GM12801 (cell line): ENCODE measurements at regions not wholly inside any gene's neighbourhood (a gene's known extent, or its start where the extent isn't known, plus 50 kb on each side); places are given as distances from the start of the nearest gene placed in this dataset.

Experiments used
- TF ChIP-seq, protein P1 (sequence below): IDR thresholded peaks from one replicate; pipeline ENCODE4 v1.5.1; 2011; ENCODE audit warnings: control low read depth; ENCODE audit not compliant: insufficient read length; ENCODE audit errors: extremely low read depth

- TF ChIP-seq, protein P1, sequence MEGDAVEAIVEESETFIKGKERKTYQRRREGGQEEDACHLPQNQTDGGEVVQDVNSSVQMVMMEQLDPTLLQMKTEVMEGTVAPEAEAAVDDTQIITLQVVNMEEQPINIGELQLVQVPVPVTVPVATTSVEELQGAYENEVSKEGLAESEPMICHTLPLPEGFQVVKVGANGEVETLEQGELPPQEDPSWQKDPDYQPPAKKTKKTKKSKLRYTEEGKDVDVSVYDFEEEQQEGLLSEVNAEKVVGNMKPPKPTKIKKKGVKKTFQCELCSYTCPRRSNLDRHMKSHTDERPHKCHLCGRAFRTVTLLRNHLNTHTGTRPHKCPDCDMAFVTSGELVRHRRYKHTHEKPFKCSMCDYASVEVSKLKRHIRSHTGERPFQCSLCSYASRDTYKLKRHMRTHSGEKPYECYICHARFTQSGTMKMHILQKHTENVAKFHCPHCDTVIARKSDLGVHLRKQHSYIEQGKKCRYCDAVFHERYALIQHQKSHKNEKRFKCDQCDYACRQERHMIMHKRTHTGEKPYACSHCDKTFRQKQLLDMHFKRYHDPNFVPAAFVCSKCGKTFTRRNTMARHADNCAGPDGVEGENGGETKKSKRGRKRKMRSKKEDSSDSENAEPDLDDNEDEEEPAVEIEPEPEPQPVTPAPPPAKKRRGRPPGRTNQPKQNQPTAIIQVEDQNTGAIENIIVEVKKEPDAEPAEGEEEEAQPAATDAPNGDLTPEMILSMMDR, result peak; percentile 71
Observed at GRCh38 chr6:159104163-159104925, 59.6 kb upstream of the TAGAP start.

DNA sequence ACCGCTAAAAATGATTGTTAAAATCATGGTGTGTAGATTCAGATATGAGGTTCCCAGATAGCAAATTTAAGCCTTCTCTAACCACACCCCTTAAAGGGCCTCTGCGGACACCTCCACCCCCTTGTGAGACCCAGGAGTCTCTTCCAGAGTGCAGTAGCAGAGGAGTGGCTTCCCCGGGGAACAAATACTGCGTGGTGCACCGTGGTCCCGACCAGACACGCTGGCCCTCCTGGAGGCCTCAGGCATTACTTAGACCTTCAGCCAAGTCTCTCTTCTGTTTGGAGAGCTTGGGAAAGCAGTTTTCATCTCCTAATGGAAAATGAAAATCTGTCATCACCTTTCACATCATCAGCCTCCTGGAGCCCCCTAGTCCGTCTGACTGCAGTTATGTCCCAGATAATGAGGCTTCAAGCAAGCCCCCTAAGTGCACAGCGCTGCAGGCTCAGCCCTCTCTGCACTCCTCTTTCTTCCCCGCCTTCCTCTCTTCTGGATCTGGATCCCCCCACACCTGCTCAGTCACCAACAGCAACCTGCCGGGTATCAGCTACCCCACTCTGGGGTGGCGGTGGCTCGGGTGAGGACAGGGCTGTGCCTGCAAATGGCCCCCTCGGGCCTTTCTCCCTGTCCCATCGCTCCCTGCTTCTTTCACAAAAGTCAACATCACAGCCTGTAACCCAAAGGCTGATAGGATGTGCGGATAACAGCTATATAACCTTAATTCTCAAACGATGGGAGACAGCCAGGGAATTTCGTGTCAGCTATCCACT is 58.8 kb upstream of the TAGAP start:
- TF ChIP-seq, protein P1, result no peak

DNA sequence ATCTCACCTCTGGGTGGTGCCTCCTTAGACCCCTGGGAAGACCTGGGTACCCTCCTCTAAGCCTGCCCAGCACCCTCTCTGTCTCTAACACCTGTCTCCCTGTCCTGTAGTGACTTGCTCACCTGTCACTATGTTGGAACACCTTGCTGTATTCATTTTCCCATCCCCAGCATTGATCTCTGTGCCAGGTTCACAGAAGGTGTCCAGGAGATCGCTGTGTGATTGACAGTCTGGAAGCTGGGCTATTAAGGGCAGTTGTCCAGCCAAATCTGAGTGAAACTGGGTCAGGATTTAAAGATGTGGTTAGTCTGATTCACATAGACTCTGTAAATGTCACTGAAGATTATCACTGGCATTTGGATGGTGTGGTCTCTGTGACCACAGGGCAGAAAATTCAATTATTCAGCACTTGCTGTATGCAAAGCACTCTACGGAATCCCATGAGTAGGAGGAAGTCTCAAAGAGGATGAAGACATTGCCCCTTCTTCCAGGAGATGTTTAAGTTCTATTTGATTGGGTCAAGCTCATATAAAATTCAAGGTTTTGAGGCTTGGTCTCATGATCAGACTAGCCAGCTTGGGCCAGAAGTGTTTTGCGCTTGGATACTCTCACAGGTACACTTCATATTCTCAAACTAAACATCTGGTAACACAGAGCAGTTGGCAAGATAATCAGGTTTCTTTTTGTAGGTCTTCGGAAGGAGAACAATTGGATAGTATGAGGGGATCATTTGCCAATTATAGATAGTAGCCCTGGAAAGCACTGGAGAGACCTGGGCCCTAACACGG is 57.8 kb upstream of the TAGAP start:
- TF ChIP-seq, protein P1, result no peak

- TF ChIP-seq, protein P1, result no peak
Observed at GRCh38 chr6:159101656-159102055, 56.9 kb upstream of the TAGAP start.

GRCh38 chr6:159100395-159101182 is 55.8 kb upstream of the TAGAP start:
- TF ChIP-seq, protein P1, result no peak

- TF ChIP-seq, protein P1, result no peak
Observed at GRCh38 chr6:159099961-159100360, 55.2 kb upstream of the TAGAP start.
